A673 (cell line): ENCODE measurements at regions not wholly inside any gene's neighbourhood (a gene's known extent, or its start where the extent isn't known, plus 50 kb on each side); places are given as distances from the start of the nearest gene placed in this dataset.

Experiments
- BruUV-seq: library from RNA; stranded (reverse); fragments of 400-500 nt; replicated peaks from 2 replicates; lab custom pipeline; 2021; lab: Mats Ljungman, UMichigan
- CTCF ChIA-PET: fragments of 300-600 bp; sonication (Branson Sonifier 250); formaldehyde crosslinking; loops from one replicate; lab custom pipeline; 2022; ENCODE audit warnings: antibody characterized with exemption; lab: Charles Lee
- POLR2A ChIA-PET: fragments of 300-600 bp; sonication (Branson Sonifier 250); formaldehyde crosslinking; loops from one replicate; lab custom pipeline; 2022; ENCODE audit warnings: antibody characterized with exemption; ENCODE audit not compliant: low non-redundant PET; lab: Charles Lee
- DNase-seq: peaks from one replicate; pipeline ENCODE4 v3.0.0-alpha.2; 2015; ENCODE audit warnings: low spot score
- H3K27ac ChIP-seq: fragments of 200-600 bp; sonication (generic); 2 replicates; pipeline ENCODE4 v1.5.1; 2016; ENCODE audit warnings: mixed run types, low read depth, mild to moderate bottlenecking, mixed read lengths, antibody characterized with exemption, low read length; ENCODE audit not compliant: poor library complexity, severe bottlenecking
- H3K27me3 ChIP-seq: fragments of 200-600 bp; sonication (generic); replicated peaks from 2 replicates; pipeline ENCODE4 v1.6.1; 2017; ENCODE audit warnings: mixed run types, low read depth, mild to moderate bottlenecking, mixed read lengths, antibody characterized with exemption, low read length; ENCODE audit not compliant: insufficient read depth, poor library complexity
- H3K36me3 ChIP-seq: fragments of 200-600 bp; sonication (generic); 2 replicates; pipeline ENCODE4 v1.6.1; 2016; ENCODE audit warnings: mixed run types, mild to moderate bottlenecking, mixed read lengths, antibody characterized with exemption, low read length; ENCODE audit not compliant: insufficient read depth, poor library complexity, severe bottlenecking
- H3K4me1 ChIP-seq: fragments of 200-600 bp; sonication (generic); 2 replicates; pipeline ENCODE4 v1.6.1; 2017; ENCODE audit warnings: mixed run types, mild to moderate bottlenecking, mixed read lengths, antibody characterized with exemption, low read length; ENCODE audit not compliant: insufficient read depth, poor library complexity, severe bottlenecking
- H3K4me3 ChIP-seq: fragments of 200-600 bp; sonication (generic); 2 replicates; pipeline ENCODE4 v1.5.1; 2016; ENCODE audit warnings: low read depth, mixed run types, mild to moderate bottlenecking, mixed read lengths, low read length; ENCODE audit not compliant: poor library complexity, severe bottlenecking
- H3K9me3 ChIP-seq: fragments of 200-600 bp; sonication (generic); 2 replicates; pipeline ENCODE4 v1.6.1; 2016; ENCODE audit warnings: mixed run types, low read depth, mild to moderate bottlenecking, mixed read lengths, antibody characterized with exemption, low read length; ENCODE audit not compliant: poor library complexity, severe bottlenecking
- CTCF ChIP-seq: fragments of 300-800, 200-600 bp; sonication (generic); conservative IDR thresholded peaks from 2 replicates; pipeline ENCODE4 v1.5.1; 2017; ENCODE audit warnings: low read depth, mild to moderate bottlenecking, antibody characterized with exemption, low read length, moderate library complexity, mixed read lengths
- EZH2 ChIP-seq: fragments of 200-600 bp; sonication (generic); IDR thresholded peaks from 2 replicates; pipeline ENCODE4 v1.6.1; 2017; ENCODE audit warnings: borderline replicate concordance, low read depth, mild to moderate bottlenecking, mixed read lengths, antibody characterized with exemption, low read length; ENCODE audit not compliant: poor library complexity, severe bottlenecking
- intact Hi-C: fragments of 100-400 bp; cut with micrococcal nuclease; formaldehyde crosslinking; loops from one replicate; pipeline ENCODE4 v1.10.0; 2022; ENCODE audit not compliant: unreplicated experiment

DNA sequence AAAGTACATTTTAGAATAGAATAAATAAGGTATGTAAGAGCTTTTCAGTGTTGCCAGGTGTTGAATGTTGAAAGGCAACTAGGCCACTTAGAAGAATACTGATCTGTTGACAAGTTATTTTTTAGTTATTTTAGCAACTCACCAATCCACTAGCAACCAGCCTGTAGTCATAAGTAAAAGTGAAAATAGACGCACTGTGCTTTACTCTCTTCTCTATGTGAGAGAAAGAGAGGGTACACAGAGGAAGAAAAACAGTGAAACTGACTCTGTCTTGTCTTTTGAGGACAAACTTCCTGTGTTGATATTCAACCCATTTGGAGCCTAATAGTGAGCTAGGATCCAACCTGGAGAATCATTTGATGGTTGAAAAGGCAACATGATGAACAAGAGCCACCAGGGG, 327.1 kb upstream of the GOLIM4 start:
- ChIA-PET POLR2A (no interaction called here), CTCF (no interaction called here)
- no peaks in the 10 kb centered on the region for H3K4me1 ChIP-seq
- no TSS peak for BruUV-seq
- no peak for DNase-seq
- H3K27me3 ChIP-seq, result no peaks in the 10 kb centered on the region
- H3K36me3 ChIP-seq, result no peaks in the 10 kb centered on the region
- no peak overlapping the region for H3K4me3 ChIP-seq
- no peak overlapping the region for H3K27ac ChIP-seq
- no peaks in the 10 kb centered on the region for H3K9me3 ChIP-seq
- intact Hi-C loops, result no loop called here
- no peak for TF ChIP-seq CTCF
- TF ChIP-seq EZH2, result no peak

GRCh38 chr3:168419091-168419490, 323.4 kb upstream of the GOLIM4 start:
- CTCF ChIA-PET, result no interaction called here
- POLR2A ChIA-PET, result no interaction called here
- intact Hi-C loops, result no loop called here
- BruUV-seq, result no TSS peak
- H3K9me3 ChIP-seq, result no peaks in the 10 kb centered on the region
- no peaks in the 10 kb centered on the region for H3K36me3 ChIP-seq
- H3K27me3 ChIP-seq, result peaks cover 3% of the 10 kb centered on the region
- H3K4me3 ChIP-seq, result no peak overlapping the region
- no peaks in the 10 kb centered on the region for H3K4me1 ChIP-seq
- no peak overlapping the region for H3K27ac ChIP-seq
- no peak for DNase-seq
- TF ChIP-seq EZH2 (no peak), CTCF (no peak)

- H3K27ac ChIP-seq, result no peak overlapping the region
- intact Hi-C loops, result no loop called here
- no TSS peak for BruUV-seq
- H3K27me3 ChIP-seq, result peaks cover 3% of the 10 kb centered on the region
- ChIA-PET CTCF (no interaction called here), POLR2A (no interaction called here)
- no peaks in the 10 kb centered on the region for H3K4me1 ChIP-seq
- H3K9me3 ChIP-seq, result no peaks in the 10 kb centered on the region
- TF ChIP-seq CTCF, result no peak
- no peak for TF ChIP-seq EZH2
- H3K36me3 ChIP-seq, result no peaks in the 10 kb centered on the region
- DNase-seq, result no peak
- H3K4me3 ChIP-seq, result no peak overlapping the region
Observed at GRCh38 chr3:168417016-168417415, 321.3 kb upstream of the GOLIM4 start.
